SHP77 treated with DMSO at 0.1 percent for 48 hours (cell line): ENCODE measurements at regions not wholly inside any gene's neighbourhood (a gene's known extent, or its start where the extent isn't known, plus 50 kb on each side); places are given as distances from the start of the nearest gene placed in this dataset.
"Not testable (repeated sequence)": the region's sequence is repeated elsewhere in the genome, so short reads cannot be mapped to it uniquely, and the experiment has no call there.

Source experiments
- DNase-seq: peaks from one replicate; lab custom pipeline; 2025; lab: John Stamatoyannopoulos, UW

- no peak for DNase-seq
Observed at GRCh38 chr11:97756571-97757335, 1264.0 kb upstream of the CNTN5 start.

DNA sequence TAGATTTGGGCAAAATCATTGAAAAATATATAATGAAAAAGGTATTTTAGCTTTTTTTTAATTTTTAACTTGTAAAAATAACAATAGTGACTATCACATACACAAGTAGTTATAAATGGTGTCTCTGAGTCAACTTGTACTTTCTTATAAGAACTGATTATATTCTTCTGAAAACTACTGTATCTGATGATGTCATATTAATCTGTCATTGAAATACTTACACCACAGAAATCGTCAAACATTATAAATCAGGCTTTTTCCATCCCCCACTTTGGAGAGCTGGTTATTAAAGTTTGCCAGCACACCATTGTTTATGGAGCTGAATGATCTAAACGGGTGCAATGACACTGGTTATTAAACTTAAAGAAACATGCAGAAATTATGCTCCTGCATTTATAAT lies 1259.6 kb upstream of the CNTN5 start:
- no peak for DNase-seq

DNA sequence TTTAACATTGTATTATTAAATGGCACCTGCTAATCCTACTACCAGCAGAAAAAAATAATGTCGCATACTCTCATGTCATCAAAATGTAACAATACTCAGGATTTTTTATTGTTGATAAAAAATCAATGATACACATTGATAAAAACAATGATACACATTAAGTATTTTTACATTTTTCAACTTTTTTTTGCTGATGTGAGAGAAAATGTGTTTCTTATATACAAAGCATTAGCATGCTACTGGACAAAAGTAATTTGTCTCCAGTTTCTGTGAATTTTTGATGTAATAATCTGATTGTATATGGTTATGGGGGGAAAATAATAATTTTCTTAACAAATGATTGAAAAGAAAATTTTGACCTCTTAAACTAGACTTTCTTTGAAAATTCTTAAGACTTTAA lies 1256.6 kb upstream of the CNTN5 start:
- no peak for DNase-seq

- DNase-seq: no peak
Observed at GRCh38 chr11:97764605-97765004, 1256.1 kb upstream of the CNTN5 start.

DNA sequence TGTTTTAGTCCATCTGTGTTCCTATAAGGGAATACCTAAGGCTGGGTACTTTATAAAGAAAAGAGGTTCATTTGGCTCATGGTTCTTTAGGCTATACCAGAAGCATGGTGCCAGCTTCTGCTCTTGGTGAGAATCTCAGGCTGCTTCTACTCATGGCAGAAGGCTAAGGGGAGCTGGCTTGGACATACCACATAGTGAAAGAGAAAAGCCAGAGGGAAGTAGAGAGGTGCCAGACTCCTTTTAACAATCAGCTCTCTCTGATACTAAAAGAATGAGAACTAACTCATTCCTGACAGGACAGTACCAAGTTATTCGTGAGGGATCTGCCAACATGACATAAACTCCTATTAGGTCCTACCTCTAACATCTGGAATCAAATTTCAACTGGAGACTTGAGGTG lies 1250.2 kb upstream of the CNTN5 start:
- DNase-seq: no peak

GRCh38 chr11:97772705-97773104 lies 1248.0 kb upstream of the CNTN5 start:
- no peak for DNase-seq

- not testable (repeated sequence) for DNase-seq
Observed at GRCh38 chr11:97784388-97784787, 1236.4 kb upstream of the CNTN5 start.

- no peak for DNase-seq
Observed at GRCh38 chr11:97786961-97787360, 1233.8 kb upstream of the CNTN5 start.

- DNase-seq: no peak
Observed at GRCh38 chr11:97794876-97795275, 1225.9 kb upstream of the CNTN5 start.

- DNase-seq: no peak
Observed at GRCh38 chr11:97800891-97801290, 1219.9 kb upstream of the CNTN5 start.

GRCh38 chr11:97814325-97814959 lies 1206.3 kb upstream of the CNTN5 start:
- no peak for DNase-seq

GRCh38 chr11:97815667-97816066 lies 1205.1 kb upstream of the CNTN5 start:
- DNase-seq: no peak

DNA sequence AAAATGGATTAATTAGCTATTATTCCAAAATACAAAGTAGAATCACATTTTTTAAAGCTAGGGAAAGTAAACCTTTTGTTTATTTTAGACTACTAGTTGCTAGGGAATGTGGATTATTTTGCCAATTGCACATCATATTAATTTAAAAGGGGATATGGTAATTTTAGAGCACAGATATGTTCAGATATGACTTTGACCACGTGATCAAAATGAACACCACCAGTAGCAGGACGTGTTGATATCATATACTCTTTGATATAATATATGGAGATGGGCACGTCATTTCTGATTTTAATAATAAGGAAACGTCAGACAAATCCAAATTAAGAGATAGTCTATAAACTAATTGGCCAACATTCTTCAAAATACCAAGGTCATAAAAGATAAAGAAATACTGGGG lies 1188.3 kb upstream of the CNTN5 start:
- no peak for DNase-seq

- DNase-seq: no peak
Observed at GRCh38 chr11:97833412-97833811, 1187.3 kb upstream of the CNTN5 start.

- DNase-seq: no peak
Observed at GRCh38 chr11:97844016-97844415, 1176.7 kb upstream of the CNTN5 start.

GRCh38 chr11:97847730-97848129 lies 1173.0 kb upstream of the CNTN5 start:
- no peak for DNase-seq

DNA sequence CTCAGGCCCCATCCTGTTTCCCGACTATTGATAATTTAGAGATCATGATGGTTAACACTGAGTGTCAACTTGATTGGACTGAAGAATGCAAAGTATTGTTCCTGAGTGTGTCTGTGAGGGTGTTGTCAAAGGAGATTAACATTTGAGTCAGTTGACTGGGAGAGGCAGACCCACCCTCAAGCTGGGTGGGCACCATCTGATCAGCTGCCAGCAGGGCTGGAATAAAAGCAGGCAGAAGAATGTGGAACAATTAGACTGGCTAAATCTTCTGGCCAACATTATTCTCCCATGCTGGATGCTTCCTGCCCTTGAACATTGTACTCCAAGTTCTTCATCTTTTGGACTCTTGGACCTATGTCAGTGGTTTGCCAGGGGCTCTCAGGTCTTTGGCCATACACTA lies 1170.0 kb upstream of the CNTN5 start:
- DNase-seq: no peak

DNA sequence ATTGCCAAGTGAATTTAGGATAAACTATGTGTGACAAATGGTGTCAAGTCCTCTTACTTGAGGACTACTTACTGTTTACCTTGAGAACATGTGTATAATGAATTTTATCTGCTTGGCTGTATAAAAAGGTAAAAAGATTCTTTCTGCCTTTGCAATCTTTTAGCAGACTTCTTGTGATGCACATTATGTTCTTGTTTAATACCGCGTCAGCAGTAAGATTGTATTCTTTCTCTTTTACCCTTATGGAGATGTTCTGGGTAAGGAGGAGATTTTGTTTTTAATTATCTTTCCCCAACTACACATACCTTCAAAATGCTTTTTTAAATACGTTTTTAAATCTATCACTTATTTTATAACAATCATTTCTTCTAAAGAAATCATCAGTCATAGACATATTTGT lies 1166.4 kb upstream of the CNTN5 start:
- no peak for DNase-seq

DNA sequence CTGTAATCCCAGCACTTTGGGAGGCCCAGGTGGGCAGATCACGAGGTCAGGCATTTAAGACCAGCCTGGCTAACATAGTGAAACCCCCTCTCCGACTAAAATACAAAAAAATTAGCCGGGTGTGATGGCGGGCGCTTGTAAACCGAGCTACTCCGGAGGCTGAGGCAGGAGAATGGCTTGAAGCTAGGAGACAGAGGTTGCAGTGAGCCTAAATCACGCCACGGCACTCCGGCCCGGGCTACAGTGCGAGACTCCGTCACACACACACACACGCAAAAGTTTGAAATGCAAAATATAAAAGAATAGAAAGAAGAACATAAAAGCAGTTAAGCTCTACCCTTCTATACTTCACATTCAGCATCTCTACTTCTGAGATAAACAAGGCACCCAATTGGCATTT lies 1165.9 kb upstream of the CNTN5 start:
- DNase-seq: no peak

GRCh38 chr11:97856666-97857065 lies 1164.1 kb upstream of the CNTN5 start:
- DNase-seq: no peak

DNA sequence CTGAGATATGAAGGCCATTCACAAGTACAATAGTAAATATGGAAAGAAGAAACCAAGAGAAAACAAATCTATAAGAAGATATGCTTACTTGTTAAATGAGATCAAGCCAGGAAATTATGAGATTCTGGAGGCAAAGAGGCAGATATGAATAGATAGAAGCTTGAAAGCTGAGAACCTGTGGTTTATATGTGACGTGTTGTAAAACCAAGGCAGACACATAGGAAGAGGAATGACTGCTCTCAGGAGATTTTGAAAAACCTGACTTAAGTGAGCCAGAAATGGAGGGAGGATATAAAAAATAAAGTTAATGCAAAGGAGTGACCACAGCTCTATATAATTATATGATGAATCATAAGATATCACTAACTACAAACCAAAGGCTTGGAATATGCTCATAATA lies 1160.5 kb upstream of the CNTN5 start:
- no peak for DNase-seq

DNA sequence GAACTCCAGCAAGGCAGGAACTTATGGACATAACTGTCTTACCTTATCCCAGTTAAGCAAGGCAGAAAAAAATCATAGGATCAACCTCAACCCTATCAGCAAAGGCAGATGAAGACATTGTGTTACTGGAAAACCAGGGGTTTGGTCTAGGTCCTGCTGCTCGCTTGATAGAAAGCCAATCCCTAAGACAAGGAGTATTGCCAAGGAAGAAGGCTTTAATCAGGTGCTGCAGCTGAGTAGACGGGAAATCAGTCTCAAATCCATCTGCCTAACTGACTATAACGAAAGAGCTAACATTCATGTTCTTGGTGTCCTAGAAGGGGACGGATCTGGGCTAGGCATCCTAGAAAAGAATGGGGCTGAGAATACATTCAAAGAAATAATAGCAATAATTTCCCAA lies 1158.7 kb upstream of the CNTN5 start:
- DNase-seq: no peak

GRCh38 chr11:97865424-97866012 lies 1155.2 kb upstream of the CNTN5 start:
- DNase-seq: no peak

- no peak for DNase-seq
Observed at GRCh38 chr11:97871816-97872215, 1148.9 kb upstream of the CNTN5 start.
